Neutrophil (primary cell): ENCODE measurements at regions not wholly inside any gene's neighbourhood (a gene's known extent, or its start where the extent isn't known, plus 50 kb on each side); places are given as distances from the start of the nearest gene placed in this dataset.

Experiments
- H3K27ac ChIP-seq: fragments of 200-600 bp; sonication (generic); 2 replicates; pipeline ENCODE4 v1.5.1; 2016; ENCODE audit warnings: mild to moderate bottlenecking, moderate library complexity
- H3K27me3 ChIP-seq: fragments of 200-600 bp; sonication (generic); 2 replicates; pipeline ENCODE4 v1.6.0; 2016; ENCODE audit warnings: mild to moderate bottlenecking
- H3K36me3 ChIP-seq: fragments of 200-600 bp; sonication (generic); 2 replicates; pipeline ENCODE4 v1.5.1; 2017
- H3K4me1 ChIP-seq, 2 experiments: fragments of 200-600 bp in 1 of 2; sonication (generic) in 1 of 2; 1 replicate in 1 of 2; 2 replicates in 1 of 2; pipeline versions ENCODE4 v1.5.1 to v1.6.1; 2013 to 2016; ENCODE audit warnings: low read depth in 1 of 2, low read length in 1 of 2, mild to moderate bottlenecking in 1 of 2, moderate library complexity in 1 of 2; ENCODE audit not compliant: control insufficient read depth in 1 of 2, insufficient read depth in 1 of 2
- H3K4me3 ChIP-seq, 2 experiments: fragments of 200-600 bp in 1 of 2; sonication (generic) in 1 of 2; 1 replicate in 1 of 2; 2 replicates in 1 of 2; pipeline ENCODE4 v1.5.1; 2013 to 2016; ENCODE audit warnings: low read depth in 1 of 2, low read length in 1 of 2, mild to moderate bottlenecking in 1 of 2, moderate library complexity in 1 of 2
- H3K9me3 ChIP-seq: fragments of 200-600 bp; sonication (generic); 2 replicates; pipeline ENCODE4 v1.5.1; 2016
- CTCF ChIP-seq: fragments of 200-600 bp; sonication (generic); IDR thresholded peaks from 2 replicates; pipeline ENCODE4 v1.5.1; 2016; ENCODE audit warnings: antibody characterized with exemption

- H3K27ac ChIP-seq: no peak overlapping the region
- TF ChIP-seq CTCF: no peak
- H3K27me3 ChIP-seq: no peaks in the 10 kb centered on the region
- no peak overlapping the region for H3K4me3 ChIP-seq
- no peaks in the 10 kb centered on the region for H3K36me3 ChIP-seq
- no peaks in the 10 kb centered on the region for H3K9me3 ChIP-seq
- no peaks in the 10 kb centered on the region for H3K4me1 ChIP-seq
Measured at GRCh38 chr18:38116716-38117115, 551.1 kb upstream of the CELF4 start.

- no peak overlapping the region for H3K27ac ChIP-seq
- no peaks in the 10 kb centered on the region for H3K36me3 ChIP-seq
- no peaks in the 10 kb centered on the region for H3K9me3 ChIP-seq
- no peak overlapping the region for H3K4me3 ChIP-seq
- H3K27me3 ChIP-seq: no peaks in the 10 kb centered on the region
- no peaks in the 10 kb centered on the region for H3K4me1 ChIP-seq
- no peak for TF ChIP-seq CTCF
Measured at GRCh38 chr18:38115201-38115600, 549.6 kb upstream of the CELF4 start.

GRCh38 chr18:38087538-38087937 is 521.9 kb upstream of the CELF4 start:
- no peaks in the 10 kb centered on the region for H3K36me3 ChIP-seq
- no peaks in the 10 kb centered on the region for H3K4me1 ChIP-seq
- H3K9me3 ChIP-seq: no peaks in the 10 kb centered on the region
- no peak overlapping the region for H3K4me3 ChIP-seq
- H3K27ac ChIP-seq: no peak overlapping the region
- no peak for TF ChIP-seq CTCF
- no peaks in the 10 kb centered on the region for H3K27me3 ChIP-seq

- Histone ChIP-seq H3K4me1 (no peaks in the 10 kb centered on the region), H3K27ac (no peak overlapping the region), H3K27me3 (no peaks in the 10 kb centered on the region), H3K4me3 (no peak overlapping the region), H3K36me3 (no peaks in the 10 kb centered on the region), H3K9me3 (no peaks in the 10 kb centered on the region)
- no peak for TF ChIP-seq CTCF
Measured at GRCh38 chr18:38081516-38081915, 515.9 kb upstream of the CELF4 start.

GRCh38 chr18:38077229-38077628 is 511.6 kb upstream of the CELF4 start:
- Histone ChIP-seq H3K4me1 (no peaks in the 10 kb centered on the region), H3K27me3 (no peaks in the 10 kb centered on the region), H3K27ac (no peak overlapping the region), H3K4me3 (no peak overlapping the region), H3K36me3 (no peaks in the 10 kb centered on the region), H3K9me3 (no peaks in the 10 kb centered on the region)
- no peak for TF ChIP-seq CTCF
